ENCODE measurements at regions not wholly inside any gene's neighbourhood (a gene's known extent, or its start where the extent isn't known, plus 50 kb on each side); places are given as distances from the start of the nearest gene placed in this dataset.
"Not testable (repeated sequence)": the region's sequence is repeated elsewhere in the genome, so short reads cannot be mapped to it uniquely, and the experiment has no call there.

- no peak for DNase-seq (ENCODE audit: low read depth, low spot score)
These were observed 53.7 kb upstream of the ST3GAL5 start for GRCh38 chr2:85942346-85942957.

GRCh38 chr2:85941490-85941889, 52.7 kb upstream of the ST3GAL5 start:
- DNase-seq (ENCODE audit: low read depth, low spot score); H3K27ac ChIP-seq: not testable (repeated sequence)

More at GRCh38 chr2:85942346-85942957, 53.7 kb upstream of the ST3GAL5 start:
- H3K27ac ChIP-seq = no peak overlapping the region

- DNase-seq (ENCODE audit: low read depth, low spot score) = no peak
- no peak overlapping the region for H3K27ac ChIP-seq
These were observed 50.3 kb upstream of the ST3GAL5 start for GRCh38 chr2:85939131-85939530.
